ENCODE measurements at regions not wholly inside any gene's neighbourhood (a gene's known extent, or its start where the extent isn't known, plus 50 kb on each side); places are given as distances from the start of the nearest gene placed in this dataset.

- no peak for DNase-seq (ENCODE audit: low read depth)
- TF ChIP-seq CTCF (IDR thresholded peaks at IDR 0.05; ENCODE audit: insufficient read depth, low read depth, low read length): no peak
- no peak overlapping the region for H3K4me3 ChIP-seq (ENCODE audit: low read depth, low read length)
These were observed 266.0 kb downstream of the DTWD2 start for GRCh38 chr5:118722122-118723020.

- no peak for DNase-seq (ENCODE audit: low read depth)
- no peak overlapping the region for H3K4me3 ChIP-seq (ENCODE audit: low read depth, low read length)
- no peak for TF ChIP-seq CTCF (IDR thresholded peaks at IDR 0.05; ENCODE audit: insufficient read depth, low read depth, low read length)
These were observed 276.6 kb downstream of the DTWD2 start for GRCh38 chr5:118711727-118712126.

GRCh38 chr5:118705959-118706667, 282.2 kb downstream of the DTWD2 start:
- DNase-seq (ENCODE audit: low read depth): no peak
- H3K4me3 ChIP-seq (ENCODE audit: low read depth, low read length): no peak overlapping the region
- TF ChIP-seq CTCF (IDR thresholded peaks at IDR 0.05; ENCODE audit: insufficient read depth, low read depth, low read length): no peak

- H3K4me3 ChIP-seq (ENCODE audit: low read depth, low read length): no peak overlapping the region
- DNase-seq (ENCODE audit: low read depth): no peak
- TF ChIP-seq CTCF (IDR thresholded peaks at IDR 0.05; ENCODE audit: insufficient read depth, low read depth, low read length): no peak
These were observed 285.1 kb downstream of the DTWD2 start for GRCh38 chr5:118703241-118703640.

- no peak overlapping the region for H3K4me3 ChIP-seq (ENCODE audit: low read depth, low read length)
- no peak for DNase-seq (ENCODE audit: low read depth)
- TF ChIP-seq CTCF (IDR thresholded peaks at IDR 0.05; ENCODE audit: insufficient read depth, low read depth, low read length): no peak
These were observed 286.6 kb downstream of the DTWD2 start for GRCh38 chr5:118701791-118702190.

- DNase-seq (ENCODE audit: low read depth): no peak
- H3K4me3 ChIP-seq (ENCODE audit: low read depth, low read length): no peak overlapping the region
- TF ChIP-seq CTCF (IDR thresholded peaks at IDR 0.05; ENCODE audit: insufficient read depth, low read depth, low read length): no peak
These were observed 287.8 kb downstream of the DTWD2 start for GRCh38 chr5:118700510-118700909.
